HL-60 (cell line): ENCODE measurements at regions not wholly inside any gene's neighbourhood (a gene's known extent, or its start where the extent isn't known, plus 50 kb on each side); places are given as distances from the start of the nearest gene placed in this dataset.

Experiments used
- DNase-seq, 2 experiments: peaks; one replicate each; pipeline ENCODE4 v3.0.0-alpha.2; 2010 to 2020; ENCODE audit warnings: low read depth in 1 of 2, low spot score in 1 of 2
- H3K27ac ChIP-seq: fragments of 250-450 bp; sonication (Bioruptor Pico); replicated peaks from 2 replicates; pipeline ENCODE4 v1.5.1; 2020; ENCODE audit warnings: mild to moderate bottlenecking, moderate library complexity
- H3K27me3 ChIP-seq: fragments of 250-450 bp; sonication (Bioruptor Pico); 2 replicates; pipeline ENCODE4 v1.5.1; 2021; ENCODE audit warnings: mild to moderate bottlenecking, moderate library complexity; ENCODE audit not compliant: insufficient read depth, poor library complexity, severe bottlenecking
- H3K4me3 ChIP-seq: replicated peaks from 2 replicates; pipeline ENCODE4 v1.5.1; 2011; ENCODE audit warnings: mild to moderate bottlenecking, control low read depth, low read length; ENCODE audit not compliant: insufficient read depth
- CTCF ChIP-seq: IDR thresholded peaks from one replicate; pipeline ENCODE4 v1.5.1; 2011; ENCODE audit warnings: low read length, control low read depth, inconsistent platforms; ENCODE audit not compliant: insufficient read depth
- GABPA ChIP-seq: IDR thresholded peaks from 2 replicates; pipeline ENCODE4 v1.6.1; 2012; ENCODE audit warnings: low read depth
- POLR2AphosphoS5 ChIP-seq: IDR thresholded peaks from 2 replicates; pipeline ENCODE4 v1.6.1; 2012; ENCODE audit warnings: low read depth
- REST ChIP-seq: IDR thresholded peaks from 2 replicates; pipeline ENCODE4 v1.6.1; 2012; ENCODE audit warnings: low read depth; ENCODE audit not compliant: insufficient replicate concordance
- SPI1 ChIP-seq: IDR thresholded peaks from 2 replicates; pipeline ENCODE4 v1.6.1; 2012; ENCODE audit warnings: low read depth, mild to moderate bottlenecking, borderline replicate concordance

- DNase-seq, result peak; percentile 14 to 78
- Histone ChIP-seq H3K27ac (0 out of 2 replicates have a peak overlapping the region, but pooled peaks have one; percentile 4), H3K4me3 (no peak overlapping the region)
These were observed 706.4 kb upstream of the KLHL1 start for GRCh38 chr13:70814684-70815083.

GRCh38 chr13:70812481-70812880 is 704.2 kb upstream of the KLHL1 start:
- no peaks in the 10 kb centered on the region for H3K27me3 ChIP-seq
- DNase-seq, result no peak
- H3K4me3 ChIP-seq, result no peak overlapping the region
- no peak for TF ChIP-seq GABPA
- TF ChIP-seq POLR2AphosphoS5, result no peak
- TF ChIP-seq REST, result no peak
- no peak for TF ChIP-seq CTCF
- no peak for TF ChIP-seq SPI1
- H3K27ac ChIP-seq, result no peak overlapping the region

More at GRCh38 chr13:70814684-70815083, 706.4 kb upstream of the KLHL1 start:
- TF ChIP-seq SPI1, result peak; percentile 94
- TF ChIP-seq POLR2AphosphoS5, result no peak
- TF ChIP-seq REST, result no peak
- TF ChIP-seq CTCF, result no peak
- TF ChIP-seq GABPA, result no peak
- no peaks in the 10 kb centered on the region for H3K27me3 ChIP-seq

DNA sequence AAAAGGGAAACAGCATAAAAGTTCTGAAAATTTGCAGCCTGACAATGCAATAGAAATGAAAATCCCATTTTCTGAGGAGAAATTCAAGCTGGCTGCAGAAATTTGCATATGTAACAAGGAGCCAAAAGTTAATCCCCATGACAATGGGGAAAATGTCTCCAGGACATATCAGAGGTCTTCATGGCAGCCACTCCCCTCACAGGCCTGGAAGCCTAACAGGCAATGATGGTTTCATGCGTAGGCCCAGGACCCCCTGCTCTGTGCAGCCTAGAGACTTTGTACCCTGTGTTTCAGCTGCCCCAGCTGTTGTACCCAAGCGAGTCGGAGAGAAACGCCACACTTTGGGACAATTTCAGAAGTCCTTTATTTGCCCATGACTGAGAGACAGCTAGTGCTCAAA is 701.3 kb upstream of the KLHL1 start:
- H3K4me3 ChIP-seq, result no peak overlapping the region
- no peak for TF ChIP-seq POLR2AphosphoS5
- TF ChIP-seq REST, result no peak
- TF ChIP-seq SPI1, result no peak
- TF ChIP-seq CTCF, result no peak
- no peak for DNase-seq
- H3K27me3 ChIP-seq, result no peaks in the 10 kb centered on the region
- H3K27ac ChIP-seq, result no peak overlapping the region
